NCI-H526 treated with DMSO at 0.1 percent for 48 hours (cell line): ENCODE measurements at regions not wholly inside any gene's neighbourhood (a gene's known extent, or its start where the extent isn't known, plus 50 kb on each side); places are given as distances from the start of the nearest gene placed in this dataset.
"Not testable (repeated sequence)": the region's sequence is repeated elsewhere in the genome, so short reads cannot be mapped to it uniquely, and the experiment has no call there.

ENCODE experiments used
- DNase-seq: peaks from one replicate; lab custom pipeline; 2025; lab: John Stamatoyannopoulos, UW

- no peak for DNase-seq
These were observed 115.6 kb upstream of the KLF14 start for GRCh38 chr7:130849604-130850003.

DNA sequence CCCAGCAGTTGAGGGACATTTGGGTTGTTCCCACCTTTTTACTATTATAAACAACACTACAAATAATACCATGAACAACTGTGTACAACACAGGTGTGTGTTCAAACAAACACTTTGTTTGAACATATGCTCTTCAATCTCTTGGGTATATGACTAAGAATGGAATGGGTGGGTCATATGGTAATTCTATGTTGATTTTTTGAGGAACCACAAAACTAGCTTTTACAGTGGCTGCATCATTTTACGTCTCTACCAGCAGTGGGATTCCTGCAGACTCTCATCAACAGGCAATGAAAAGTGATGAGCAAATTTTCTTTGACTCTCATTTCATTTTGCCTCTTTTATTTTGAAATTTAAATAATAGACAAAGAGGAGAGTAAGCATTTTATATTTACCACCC is 116.9 kb upstream of the KLF14 start:
- no peak for DNase-seq

- DNase-seq = no peak
These were observed 118.9 kb upstream of the KLF14 start for GRCh38 chr7:130852867-130853266.

DNA sequence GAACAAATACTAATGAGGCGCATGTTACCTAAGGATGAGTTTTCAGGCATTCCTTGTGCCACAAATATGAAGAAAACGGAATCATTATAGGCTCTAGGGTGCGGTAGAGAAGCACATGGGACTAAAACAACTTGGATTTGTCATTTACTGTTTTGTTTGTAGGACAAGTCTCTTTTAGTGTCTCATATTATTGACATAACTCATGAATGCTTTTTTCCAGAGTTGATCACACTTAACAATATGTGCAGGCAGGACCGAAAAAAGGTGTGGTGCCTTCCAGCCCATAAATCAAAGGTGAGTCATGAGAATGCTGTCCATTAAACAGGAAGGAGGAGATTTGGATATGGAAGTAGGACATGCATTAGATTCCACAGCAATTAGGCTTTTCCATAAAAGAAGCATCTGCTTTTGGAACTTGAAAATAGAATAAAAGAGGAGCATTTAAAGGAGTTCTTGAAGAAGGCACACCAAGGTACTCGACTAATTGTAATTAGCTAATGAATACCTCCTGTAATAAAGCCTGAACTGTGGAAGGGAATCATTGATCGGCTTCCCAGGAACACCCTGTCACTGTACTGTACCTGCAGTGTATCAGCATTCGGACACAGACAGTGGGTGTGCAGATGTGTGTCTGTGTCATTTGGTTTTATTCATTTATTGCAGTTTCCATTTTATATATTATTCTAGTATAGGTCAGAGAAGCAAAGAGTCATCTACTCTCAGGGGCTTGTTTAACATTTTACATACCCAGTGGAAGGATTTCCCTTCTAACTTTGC is 119.7 kb upstream of the KLF14 start:
- DNase-seq = no peak

DNA sequence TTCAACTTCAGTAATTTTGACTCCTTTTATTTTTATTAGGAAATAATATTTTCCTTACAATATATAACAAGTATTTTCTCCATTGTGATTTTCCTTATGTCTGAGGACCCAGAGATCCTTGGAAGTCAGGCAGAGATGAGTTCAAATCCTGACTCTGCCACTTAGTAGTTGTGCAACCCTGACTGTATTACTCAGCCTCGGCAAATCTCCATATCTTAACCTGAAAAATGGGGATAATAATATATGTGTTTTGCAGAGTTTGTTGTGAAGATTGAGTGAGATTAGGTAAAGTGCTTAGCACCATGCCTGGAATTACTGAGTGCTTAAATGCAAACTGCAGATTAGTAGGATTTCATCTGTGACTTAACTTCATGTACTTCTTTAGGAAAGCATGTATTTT is 120.5 kb upstream of the KLF14 start:
- DNase-seq = no peak

DNA sequence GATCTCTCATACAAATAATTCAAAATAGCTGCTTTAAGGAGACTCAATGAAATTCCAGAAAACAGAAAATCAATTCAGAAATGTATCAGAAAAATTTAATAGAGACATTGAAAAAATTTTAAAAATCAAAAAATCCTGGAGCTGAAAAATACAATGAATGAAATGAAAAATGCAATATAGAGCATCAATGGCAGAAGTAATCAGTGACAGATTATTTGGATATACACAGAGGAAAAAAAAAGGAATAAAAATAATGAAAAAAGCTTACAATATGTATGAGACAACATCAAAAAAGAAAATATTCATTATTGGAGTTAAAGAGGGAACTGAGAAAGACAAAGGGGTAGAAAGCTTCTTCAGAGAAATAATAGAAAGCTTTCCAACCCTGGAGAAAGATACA is 122.9 kb upstream of the KLF14 start:
- DNase-seq = no peak

- not testable (repeated sequence) for DNase-seq
These were observed 126.8 kb upstream of the KLF14 start for GRCh38 chr7:130860832-130861231.

GRCh38 chr7:130865408-130866236 is 131.6 kb upstream of the KLF14 start:
- DNase-seq = no peak

- no peak for DNase-seq
These were observed 133.0 kb upstream of the KLF14 start for GRCh38 chr7:130867039-130867438.

- no peak for DNase-seq
These were observed 133.7 kb upstream of the KLF14 start for GRCh38 chr7:130867581-130868136.

GRCh38 chr7:130868139-130868538 is 134.1 kb upstream of the KLF14 start:
- no peak for DNase-seq

GRCh38 chr7:130869918-130870317 is 135.9 kb upstream of the KLF14 start:
- DNase-seq = no peak

GRCh38 chr7:130872341-130872740 is 138.3 kb upstream of the KLF14 start:
- DNase-seq = no peak

DNA sequence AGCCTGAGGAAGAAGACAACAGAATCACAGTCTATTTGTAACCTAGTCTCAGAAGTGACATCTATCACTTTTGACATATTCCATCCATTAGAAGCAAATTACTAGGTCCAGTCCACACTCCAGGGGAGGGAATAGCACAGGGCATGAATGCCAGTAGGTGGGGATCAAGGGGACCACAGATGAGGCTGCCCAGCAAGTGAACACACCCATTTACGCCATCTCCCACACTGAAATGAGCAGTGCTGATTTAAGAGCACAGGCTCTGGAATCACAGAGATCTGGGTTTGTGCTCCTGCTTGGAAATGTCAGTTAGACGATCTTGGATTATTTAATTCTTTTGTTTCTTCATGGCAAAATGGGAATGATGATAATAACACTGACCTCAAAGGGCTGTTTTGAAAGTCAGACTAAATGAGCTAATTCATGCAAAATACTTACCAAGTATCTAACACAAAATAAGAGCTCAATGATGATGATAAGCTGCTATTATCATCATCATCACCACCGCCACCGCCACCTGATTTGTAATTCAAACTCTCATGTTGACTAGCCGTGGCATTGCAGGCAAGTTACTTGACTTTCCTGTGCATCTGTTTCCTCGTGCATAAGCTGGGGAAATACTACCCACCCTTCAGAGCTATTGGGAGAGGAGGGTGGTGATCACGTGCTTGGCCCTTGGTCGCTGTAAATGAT is 138.9 kb upstream of the KLF14 start:
- peak; percentile 68 for DNase-seq

GRCh38 chr7:130874071-130874915 is 140.3 kb upstream of the KLF14 start:
- DNase-seq = no peak

DNA sequence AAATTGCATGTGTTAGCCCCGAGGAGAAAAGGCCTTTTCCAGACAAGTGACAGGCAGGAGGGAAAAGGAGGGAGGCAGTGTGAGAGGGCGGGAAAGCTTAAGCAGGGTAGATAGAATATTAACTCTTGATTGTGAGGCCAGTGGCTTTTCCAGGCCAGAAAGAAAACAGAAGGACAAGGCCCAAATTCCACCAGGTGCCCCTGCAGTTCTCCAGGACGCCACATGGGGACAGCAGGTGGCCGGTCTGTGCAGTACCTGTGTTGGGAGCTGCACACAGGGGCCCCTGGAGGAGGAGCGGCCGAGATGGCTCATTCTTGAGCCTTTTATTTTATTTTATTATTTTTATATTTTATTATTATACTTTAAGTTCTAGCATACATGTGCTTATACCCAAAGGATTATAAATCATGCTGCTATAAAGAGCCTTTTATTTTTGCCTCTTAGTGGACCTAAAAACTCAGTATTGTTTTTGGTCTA is 141.3 kb upstream of the KLF14 start:
- DNase-seq = no peak

- no peak for DNase-seq
These were observed 141.9 kb upstream of the KLF14 start for GRCh38 chr7:130875901-130876300.

DNA sequence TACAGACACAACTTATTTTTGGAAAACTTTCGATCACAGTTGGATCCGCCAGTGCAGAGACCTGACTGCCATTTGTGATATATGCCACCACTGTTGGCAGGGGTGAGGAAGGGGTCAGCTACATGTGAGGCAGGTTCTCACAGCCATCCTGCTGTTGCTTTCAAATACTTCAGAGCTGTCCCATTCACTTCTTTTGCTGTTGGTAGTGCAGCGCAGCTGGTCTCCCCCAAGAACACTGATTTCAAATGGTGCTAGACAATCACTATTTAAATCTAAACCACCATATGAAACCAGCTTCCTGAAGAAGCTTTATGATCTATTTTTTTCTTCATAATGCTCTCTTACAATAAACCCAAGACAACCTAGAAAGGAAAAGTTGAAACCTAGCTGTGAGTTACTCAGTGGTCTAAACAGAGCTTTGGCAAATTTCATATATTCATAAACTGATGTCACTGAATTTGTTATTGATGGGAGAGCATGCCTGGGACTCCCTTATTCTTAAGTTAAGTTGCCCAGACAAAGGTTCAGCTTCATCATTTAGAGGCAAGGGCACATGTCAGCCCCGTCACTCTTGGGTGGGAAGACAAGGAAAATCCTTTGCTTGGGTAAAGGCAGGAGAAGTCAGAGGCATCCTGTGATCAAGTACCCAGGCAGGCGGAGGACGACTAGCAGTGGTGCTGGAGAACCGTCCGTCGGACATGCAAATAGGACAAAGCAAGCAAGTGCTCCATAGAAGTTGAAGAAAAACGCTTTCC is 143.4 kb upstream of the KLF14 start:
- no peak for DNase-seq

- no peak for DNase-seq
These were observed 143.9 kb upstream of the KLF14 start for GRCh38 chr7:130877991-130878305.

GRCh38 chr7:130878785-130879184 is 144.8 kb upstream of the KLF14 start:
- DNase-seq = no peak

DNA sequence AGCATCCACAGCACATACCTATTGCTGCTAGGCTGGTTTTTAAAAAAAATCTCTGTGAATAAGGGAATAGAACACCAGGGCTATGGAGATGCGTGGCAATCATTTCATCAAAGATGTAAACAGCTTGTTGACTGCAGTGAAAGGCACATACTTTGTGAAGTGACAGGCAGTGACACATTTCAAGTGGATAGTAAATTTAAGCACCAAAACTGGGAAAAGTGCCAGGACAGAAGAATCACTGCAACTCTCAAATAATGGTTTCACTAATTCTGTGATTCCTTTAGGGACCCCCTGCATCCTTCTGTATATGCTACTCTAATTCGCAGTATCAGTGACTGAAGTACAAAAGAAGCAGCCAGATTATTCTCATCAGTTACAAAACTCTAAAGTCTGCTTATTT is 145.2 kb upstream of the KLF14 start:
- DNase-seq = no peak
